Transverse colon (tissue), 4 donors: ENCODE measurements at regions not wholly inside any gene's neighbourhood (a gene's known extent, or its start where the extent isn't known, plus 50 kb on each side); places are given as distances from the start of the nearest gene placed in this dataset.

Experiments
- EP300 ChIP-seq: sonication (generic); formaldehyde crosslinking; IDR thresholded peaks from one replicate; pipeline ENCODE4 v1.6.1; 2017; ENCODE audit warnings: antibody characterized with exemption, low read depth
- POLR2A ChIP-seq: fragments of 450-650 bp; IDR thresholded peaks from one replicate; pipeline ENCODE4 v1.6.1; 2016; ENCODE audit warnings: antibody characterized with exemption, mild to moderate bottlenecking, moderate library complexity
- POLR2AphosphoS5 ChIP-seq, 3 donors: sonication (generic); formaldehyde crosslinking; IDR thresholded peaks; one replicate each; pipeline ENCODE4 v1.6.1; 2016; ENCODE audit warnings: antibody characterized with exemption in 3 of 3
- TF ChIP-seq, protein P1 (sequence below), 5 experiments: fragments of 200-600 bp in 3 of 5; fragments of 450-650 bp in 2 of 5; sonication (generic) in 3 of 5; IDR thresholded peaks; 1 replicate in 2 of 5; 2 replicates in 3 of 5; pipeline ENCODE4 v1.5.1; 2016 to 2017; ENCODE audit warnings: antibody characterized with exemption in 5 of 5, inconsistent platforms in 3 of 5, mild to moderate bottlenecking in 2 of 5, moderate library complexity in 1 of 5

DNA sequence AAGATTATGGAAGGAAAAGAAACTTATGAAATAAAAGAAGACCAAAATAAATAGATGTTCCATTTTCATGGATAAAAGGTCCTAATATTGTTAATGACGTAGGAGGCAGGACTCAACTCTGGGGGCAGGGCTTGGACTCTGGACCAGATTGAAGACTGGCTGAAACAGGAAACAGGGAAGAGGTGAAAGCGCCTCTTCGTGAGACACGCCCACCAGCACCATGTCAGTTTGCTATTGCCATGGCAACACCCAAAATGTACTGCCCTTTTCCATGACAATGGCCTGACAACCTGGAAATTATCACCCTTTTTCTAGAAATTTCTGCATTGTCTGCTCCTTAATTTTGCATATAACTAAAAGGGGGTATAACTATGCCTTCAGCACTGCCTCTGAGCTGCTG, 1522.2 kb downstream of the TBC1D22A start:
- TF ChIP-seq, protein P1, sequence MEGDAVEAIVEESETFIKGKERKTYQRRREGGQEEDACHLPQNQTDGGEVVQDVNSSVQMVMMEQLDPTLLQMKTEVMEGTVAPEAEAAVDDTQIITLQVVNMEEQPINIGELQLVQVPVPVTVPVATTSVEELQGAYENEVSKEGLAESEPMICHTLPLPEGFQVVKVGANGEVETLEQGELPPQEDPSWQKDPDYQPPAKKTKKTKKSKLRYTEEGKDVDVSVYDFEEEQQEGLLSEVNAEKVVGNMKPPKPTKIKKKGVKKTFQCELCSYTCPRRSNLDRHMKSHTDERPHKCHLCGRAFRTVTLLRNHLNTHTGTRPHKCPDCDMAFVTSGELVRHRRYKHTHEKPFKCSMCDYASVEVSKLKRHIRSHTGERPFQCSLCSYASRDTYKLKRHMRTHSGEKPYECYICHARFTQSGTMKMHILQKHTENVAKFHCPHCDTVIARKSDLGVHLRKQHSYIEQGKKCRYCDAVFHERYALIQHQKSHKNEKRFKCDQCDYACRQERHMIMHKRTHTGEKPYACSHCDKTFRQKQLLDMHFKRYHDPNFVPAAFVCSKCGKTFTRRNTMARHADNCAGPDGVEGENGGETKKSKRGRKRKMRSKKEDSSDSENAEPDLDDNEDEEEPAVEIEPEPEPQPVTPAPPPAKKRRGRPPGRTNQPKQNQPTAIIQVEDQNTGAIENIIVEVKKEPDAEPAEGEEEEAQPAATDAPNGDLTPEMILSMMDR (IDR thresholded peaks at IDR 0.05), result no peak
- no peak for TF ChIP-seq POLR2A
- no peak for TF ChIP-seq POLR2AphosphoS5 (IDR thresholded peaks at IDR 0.05)
- no peak for TF ChIP-seq EP300
